SK-N-SH (cell line): ENCODE measurements at regions not wholly inside any gene's neighbourhood (a gene's known extent, or its start where the extent isn't known, plus 50 kb on each side); places are given as distances from the start of the nearest gene placed in this dataset.

Source experiments
- CTCF ChIA-PET: fragments of 300-600, 350-600 bp; formaldehyde crosslinking; extraction: SDS; loops from one replicate; lab custom pipeline; 2021; lab: Yijun Ruan, JAX
- POLR2A ChIA-PET: fragments of 350-600 bp; sonication (Branson Sonifier 250); formaldehyde crosslinking; extraction: SDS; loops from one replicate; lab custom pipeline; 2020; ENCODE audit warnings: antibody characterized with exemption, inconsistent platforms; lab: Yijun Ruan, JAX
- DNase-seq: peaks from one replicate; pipeline ENCODE4 v3.0.0; 2012
- H2AFZ ChIP-seq: fragments of 200-600 bp; sonication (generic); 2 replicates; pipeline ENCODE4 v1.8.1; 2016; ENCODE audit warnings: antibody characterized with exemption, mild to moderate bottlenecking, low read depth
- H3F3A ChIP-seq: fragments of 200-600 bp; sonication (generic); replicated peaks from 2 replicates; pipeline ENCODE3; 2016; ENCODE audit warnings: antibody characterized with exemption, mild to moderate bottlenecking; ENCODE audit not compliant: insufficient read depth
- H3K27ac ChIP-seq, 2 experiments: fragments of 200-500 bp in 1 of 2; fragments of 200-600 bp in 1 of 2; sonication (Bioruptor generic) in 1 of 2; sonication (generic), shearing (Covaris generic) in 1 of 2; 2 replicates each; pipeline versions ENCODE4 v1.5.1 to v1.6.1; 2014 to 2016; ENCODE audit warnings: low read depth in 2 of 2, inconsistent platforms in 1 of 2, low read length in 1 of 2, mild to moderate bottlenecking in 1 of 2, mixed read lengths in 1 of 2
- H3K27me3 ChIP-seq: fragments of 200-600 bp; sonication (generic), shearing (Covaris generic); 2 replicates; pipeline ENCODE4 v1.6.1; 2016; ENCODE audit warnings: mixed run types; ENCODE audit not compliant: insufficient read depth
- H3K36me3 ChIP-seq, 2 experiments: fragments of 200-500 bp in 1 of 2; fragments of 200-600 bp in 1 of 2; sonication (Bioruptor generic) in 1 of 2; sonication (generic) in 1 of 2; replicated peaks in 1 of 2; 2 replicates each; pipeline versions ENCODE3 to v1.5.1; 2014 to 2016; ENCODE audit warnings: low read length in 1 of 2, mild to moderate bottlenecking in 1 of 2; ENCODE audit not compliant: insufficient read depth in 2 of 2, control insufficient read depth in 1 of 2
- H3K4me1 ChIP-seq, 2 experiments: fragments of 200-500 bp in 1 of 2; fragments of 200-600 bp in 1 of 2; sonication (Bioruptor generic) in 1 of 2; sonication (generic), shearing (Covaris generic) in 1 of 2; 2 replicates each; pipeline versions ENCODE4 v1.5.1 to v1.6.1; 2014 to 2016; ENCODE audit warnings: low read depth in 1 of 2, low read length in 1 of 2, mixed run types in 1 of 2; ENCODE audit not compliant: insufficient read depth in 2 of 2, control insufficient read depth in 1 of 2
- H3K4me2 ChIP-seq: fragments of 200-600 bp; sonication (generic), shearing (Covaris generic); 2 replicates; pipeline ENCODE4 v1.6.1; 2017; ENCODE audit warnings: mixed run types
- H3K4me3 ChIP-seq, 2 experiments: fragments of 200-500 bp in 1 of 2; fragments of 200-600 bp in 1 of 2; sonication (Bioruptor generic) in 1 of 2; sonication (generic), shearing (Covaris generic) in 1 of 2; 2 replicates each; pipeline versions ENCODE4 v1.5.1 to v1.8.1; 2014 to 2016; ENCODE audit warnings: low read depth in 2 of 2, inconsistent platforms in 1 of 2, low read length in 1 of 2, mild to moderate bottlenecking in 1 of 2, mixed read lengths in 1 of 2, moderate library complexity in 1 of 2
- H3K79me2 ChIP-seq: fragments of 200-600 bp; sonication (generic); 2 replicates; pipeline ENCODE4 v1.8.1; 2017; ENCODE audit warnings: mild to moderate bottlenecking; ENCODE audit not compliant: insufficient read depth
- H3K9ac ChIP-seq: fragments of 200-600 bp; sonication (generic); 2 replicates; pipeline ENCODE4 v1.6.1; 2017; ENCODE audit warnings: mixed run types
- H3K9me2 ChIP-seq: fragments of 200-600 bp; sonication (generic); 2 replicates; pipeline ENCODE4 v1.6.1; 2017; ENCODE audit warnings: mixed run types
- H3K9me3 ChIP-seq: fragments of 200-600 bp; sonication (generic); 2 replicates; pipeline ENCODE4 v1.6.1; 2017; ENCODE audit warnings: mixed run types, mild to moderate bottlenecking, moderate library complexity
- H4K20me1 ChIP-seq: fragments of 200-600 bp; sonication (generic); 2 replicates; pipeline ENCODE4 v1.6.1; 2017; ENCODE audit warnings: mild to moderate bottlenecking, mixed run types; ENCODE audit not compliant: insufficient read depth
- EZH2phosphoT487 ChIP-seq: fragments of 200-600 bp; sonication (generic); IDR thresholded peaks from 2 replicates; pipeline ENCODE4 v1.6.1; 2017; ENCODE audit warnings: low read depth, mixed run types, mild to moderate bottlenecking, antibody characterized with exemption, moderate library complexity, borderline replicate concordance
- FOSL2 ChIP-seq: IDR thresholded peaks from 2 replicates; pipeline ENCODE4 v1.4.0; 2012; ENCODE audit warnings: low read depth, mild to moderate bottlenecking, moderate library complexity, borderline replicate concordance
- FOXM1 ChIP-seq: IDR thresholded peaks from 2 replicates; pipeline ENCODE4 v1.4.0; 2012; ENCODE audit warnings: low read depth, mild to moderate bottlenecking
- GABPA ChIP-seq: IDR thresholded peaks from 2 replicates; pipeline ENCODE4 v1.4.0; 2012; ENCODE audit warnings: low read depth, mild to moderate bottlenecking
- JUND ChIP-seq: IDR thresholded peaks from 2 replicates; pipeline ENCODE4 v1.4.0; 2012
- MXI1 ChIP-seq: IDR thresholded peaks from 2 replicates; pipeline ENCODE4 v1.6.1; 2012; ENCODE audit warnings: mild to moderate bottlenecking, low read depth, low read length, improper control_type of control experiment
- NRF1 ChIP-seq: IDR thresholded peaks from 2 replicates; pipeline ENCODE4 v1.6.1; 2012; ENCODE audit warnings: low read depth, mild to moderate bottlenecking, low read length
- POLR2AphosphoS5 ChIP-seq: IDR thresholded peaks from 2 replicates; pipeline ENCODE4 v1.6.1; 2012; ENCODE audit warnings: low read depth, low read length
- RCOR1 ChIP-seq: fragments of 150-350 bp; IDR thresholded peaks from 2 replicates; pipeline ENCODE4 v1.6.1; 2017; ENCODE audit warnings: antibody characterized with exemption, low read length
- RFX5 ChIP-seq: IDR thresholded peaks from 2 replicates; pipeline ENCODE4 v1.6.1; 2012; ENCODE audit warnings: mild to moderate bottlenecking, improper control_type of control experiment, low read length
- SMC3 ChIP-seq: IDR thresholded peaks from 2 replicates; pipeline ENCODE4 v1.6.1; 2012; ENCODE audit warnings: low read depth, low read length, improper control_type of control experiment
- TCF12 ChIP-seq: IDR thresholded peaks from 2 replicates; pipeline ENCODE4 v1.4.0; 2012
- YY1 ChIP-seq: IDR thresholded peaks from 2 replicates; pipeline ENCODE4 v1.4.0; 2012; ENCODE audit warnings: low read depth, mild to moderate bottlenecking
- WGBS: methylation state at CpG from one replicate; pipeline ENCODE4 v1.1.6; 2017; ENCODE audit warnings: low lambda C conversion rate; 5-methylcytosine and 5-hydroxymethylcytosine counted together
- TF ChIP-seq, protein P1 (sequence below): fragments of 150-350 bp; IDR thresholded peaks from 2 replicates; pipeline ENCODE4 v1.6.1; 2016; ENCODE audit warnings: mild to moderate bottlenecking, low read depth, low read length
- TF ChIP-seq, protein P2 (sequence below): IDR thresholded peaks from 2 replicates; pipeline ENCODE4 v1.4.0; 2012; ENCODE audit warnings: low read depth, borderline replicate concordance
- TF ChIP-seq, protein P3 (sequence below): fragments of 200-600 bp; sonication (generic); IDR thresholded peaks from 2 replicates; pipeline ENCODE4 v1.6.1; 2017; ENCODE audit warnings: antibody characterized with exemption, mild to moderate bottlenecking, moderate library complexity
- TF ChIP-seq, protein P4 (sequence below): IDR thresholded peaks from 2 replicates; pipeline ENCODE4; 2012
- TF ChIP-seq, protein P5 (sequence below): fragments of 150-350 bp; IDR thresholded peaks from 2 replicates; pipeline ENCODE4 v1.6.1; 2017; ENCODE audit warnings: antibody characterized with exemption, low read length, low read depth, borderline replicate concordance
- TF ChIP-seq, protein P6 (sequence below): IDR thresholded peaks from 2 replicates; pipeline ENCODE4 v1.6.1; 2012; ENCODE audit warnings: mild to moderate bottlenecking, low read depth, low read length, moderate library complexity

DNA sequence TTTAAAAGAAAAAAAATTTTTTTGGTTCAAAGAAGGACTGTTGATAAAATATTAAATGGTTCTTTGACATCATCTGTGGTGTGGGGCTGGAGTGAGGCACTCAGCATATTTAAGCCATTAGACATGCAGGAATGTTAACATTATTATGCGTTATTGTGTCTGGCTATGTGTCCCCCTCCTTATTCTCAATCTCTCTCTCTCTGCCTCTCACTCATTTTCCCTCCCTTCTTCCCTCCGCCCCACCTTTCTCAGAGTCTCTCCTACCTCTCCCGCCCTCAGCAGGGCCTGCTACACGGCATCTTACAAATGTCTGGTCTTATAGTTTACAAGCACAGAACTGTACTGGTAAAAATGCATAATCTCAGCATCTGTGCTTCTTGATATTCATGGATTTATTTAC is 287.8 kb upstream of the TMEM161B start:
- Histone ChIP-seq H3K4me3 (no peak overlapping the region), H3K79me2 (no peaks in the 10 kb centered on the region), H3K27ac (no peak overlapping the region), H4K20me1 (no peaks in the 10 kb centered on the region), H3K36me3 (no peaks in the 10 kb centered on the region), H3K27me3 (peaks cover 11% of the 10 kb centered on the region; the same call in 1 of the 2 replicates), H3K9me3 (no peaks in the 10 kb centered on the region), H3K4me1 (no peaks in the 10 kb centered on the region), H2AFZ (no peak overlapping the region), H3K9me2 (no peaks in the 10 kb centered on the region), H3F3A (no peaks in the 10 kb centered on the region), H3K9ac (no peak overlapping the region), H3K4me2 (no peak overlapping the region)
- CTCF ChIA-PET: no interaction called here
- DNase-seq: no peak
- POLR2A ChIA-PET: no interaction called here
- TF ChIP-seq POLR2AphosphoS5 (no peak), FOXM1 (no peak), JUND (no peak), YY1 (no peak)
- TF ChIP-seq, protein P1, sequence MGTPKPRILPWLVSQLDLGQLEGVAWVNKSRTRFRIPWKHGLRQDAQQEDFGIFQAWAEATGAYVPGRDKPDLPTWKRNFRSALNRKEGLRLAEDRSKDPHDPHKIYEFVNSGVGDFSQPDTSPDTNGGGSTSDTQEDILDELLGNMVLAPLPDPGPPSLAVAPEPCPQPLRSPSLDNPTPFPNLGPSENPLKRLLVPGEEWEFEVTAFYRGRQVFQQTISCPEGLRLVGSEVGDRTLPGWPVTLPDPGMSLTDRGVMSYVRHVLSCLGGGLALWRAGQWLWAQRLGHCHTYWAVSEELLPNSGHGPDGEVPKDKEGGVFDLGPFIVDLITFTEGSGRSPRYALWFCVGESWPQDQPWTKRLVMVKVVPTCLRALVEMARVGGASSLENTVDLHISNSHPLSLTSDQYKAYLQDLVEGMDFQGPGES: no peak
- TF ChIP-seq, protein P2, sequence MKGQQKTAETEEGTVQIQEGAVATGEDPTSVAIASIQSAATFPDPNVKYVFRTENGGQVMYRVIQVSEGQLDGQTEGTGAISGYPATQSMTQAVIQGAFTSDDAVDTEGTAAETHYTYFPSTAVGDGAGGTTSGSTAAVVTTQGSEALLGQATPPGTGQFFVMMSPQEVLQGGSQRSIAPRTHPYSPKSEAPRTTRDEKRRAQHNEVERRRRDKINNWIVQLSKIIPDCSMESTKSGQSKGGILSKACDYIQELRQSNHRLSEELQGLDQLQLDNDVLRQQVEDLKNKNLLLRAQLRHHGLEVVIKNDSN: no peak
- 11% methylated on average over 4 of the region's 4 CpGs for WGBS

DNA sequence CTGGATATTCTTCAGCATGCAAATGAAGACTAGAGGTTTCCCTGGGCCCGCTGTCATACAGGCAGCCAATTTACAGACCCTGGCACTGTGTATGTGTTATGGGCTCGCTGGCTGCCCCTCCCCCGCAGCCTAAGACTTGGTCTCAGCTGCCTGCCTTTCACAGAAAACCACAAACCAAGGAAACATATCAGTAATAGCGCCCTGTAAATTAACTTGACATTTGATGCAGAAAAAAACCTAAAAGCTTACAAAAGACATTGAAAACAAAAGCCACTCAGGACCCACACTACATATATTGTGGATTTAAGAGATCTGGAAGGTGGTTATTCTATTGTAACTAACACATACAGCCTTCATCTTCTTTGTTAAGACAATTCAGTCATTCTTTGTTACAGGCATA is 287.0 kb upstream of the TMEM161B start:
- CTCF ChIA-PET: no interaction called here
- Histone ChIP-seq H2AFZ (no peak overlapping the region), H3K4me3 (no peak overlapping the region)

More for the DNA sequence above, 287.0 kb upstream of the TMEM161B start:
- Histone ChIP-seq H3K36me3 (no peaks in the 10 kb centered on the region), H3K27me3 (peaks cover 11% of the 10 kb centered on the region; the same call in 1 of the 2 replicates), H3F3A (no peaks in the 10 kb centered on the region), H3K79me2 (no peaks in the 10 kb centered on the region), H3K4me1 (no peaks in the 10 kb centered on the region), H3K9ac (no peak overlapping the region), H3K27ac (no peak overlapping the region), H3K9me3 (no peaks in the 10 kb centered on the region), H3K4me2 (no peak overlapping the region), H4K20me1 (no peaks in the 10 kb centered on the region), H3K9me2 (no peaks in the 10 kb centered on the region)
- POLR2A ChIA-PET: no interaction called here
- DNase-seq: no peak
- no peak for TF ChIP-seq NRF1
- TF ChIP-seq FOXM1: no peak
- no peak for TF ChIP-seq MXI1
- no peak for TF ChIP-seq YY1
- TF ChIP-seq, protein P3, sequence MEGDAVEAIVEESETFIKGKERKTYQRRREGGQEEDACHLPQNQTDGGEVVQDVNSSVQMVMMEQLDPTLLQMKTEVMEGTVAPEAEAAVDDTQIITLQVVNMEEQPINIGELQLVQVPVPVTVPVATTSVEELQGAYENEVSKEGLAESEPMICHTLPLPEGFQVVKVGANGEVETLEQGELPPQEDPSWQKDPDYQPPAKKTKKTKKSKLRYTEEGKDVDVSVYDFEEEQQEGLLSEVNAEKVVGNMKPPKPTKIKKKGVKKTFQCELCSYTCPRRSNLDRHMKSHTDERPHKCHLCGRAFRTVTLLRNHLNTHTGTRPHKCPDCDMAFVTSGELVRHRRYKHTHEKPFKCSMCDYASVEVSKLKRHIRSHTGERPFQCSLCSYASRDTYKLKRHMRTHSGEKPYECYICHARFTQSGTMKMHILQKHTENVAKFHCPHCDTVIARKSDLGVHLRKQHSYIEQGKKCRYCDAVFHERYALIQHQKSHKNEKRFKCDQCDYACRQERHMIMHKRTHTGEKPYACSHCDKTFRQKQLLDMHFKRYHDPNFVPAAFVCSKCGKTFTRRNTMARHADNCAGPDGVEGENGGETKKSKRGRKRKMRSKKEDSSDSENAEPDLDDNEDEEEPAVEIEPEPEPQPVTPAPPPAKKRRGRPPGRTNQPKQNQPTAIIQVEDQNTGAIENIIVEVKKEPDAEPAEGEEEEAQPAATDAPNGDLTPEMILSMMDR: no peak
- no peak for TF ChIP-seq FOSL2
- TF ChIP-seq, protein P4, sequence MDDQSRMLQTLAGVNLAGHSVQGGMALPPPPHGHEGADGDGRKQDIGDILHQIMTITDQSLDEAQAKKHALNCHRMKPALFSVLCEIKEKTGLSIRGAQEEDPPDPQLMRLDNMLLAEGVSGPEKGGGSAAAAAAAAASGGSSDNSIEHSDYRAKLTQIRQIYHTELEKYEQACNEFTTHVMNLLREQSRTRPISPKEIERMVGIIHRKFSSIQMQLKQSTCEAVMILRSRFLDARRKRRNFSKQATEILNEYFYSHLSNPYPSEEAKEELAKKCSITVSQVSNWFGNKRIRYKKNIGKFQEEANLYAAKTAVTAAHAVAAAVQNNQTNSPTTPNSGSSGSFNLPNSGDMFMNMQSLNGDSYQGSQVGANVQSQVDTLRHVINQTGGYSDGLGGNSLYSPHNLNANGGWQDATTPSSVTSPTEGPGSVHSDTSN: no peak
- no peak for TF ChIP-seq SMC3
- TF ChIP-seq, protein P5, sequence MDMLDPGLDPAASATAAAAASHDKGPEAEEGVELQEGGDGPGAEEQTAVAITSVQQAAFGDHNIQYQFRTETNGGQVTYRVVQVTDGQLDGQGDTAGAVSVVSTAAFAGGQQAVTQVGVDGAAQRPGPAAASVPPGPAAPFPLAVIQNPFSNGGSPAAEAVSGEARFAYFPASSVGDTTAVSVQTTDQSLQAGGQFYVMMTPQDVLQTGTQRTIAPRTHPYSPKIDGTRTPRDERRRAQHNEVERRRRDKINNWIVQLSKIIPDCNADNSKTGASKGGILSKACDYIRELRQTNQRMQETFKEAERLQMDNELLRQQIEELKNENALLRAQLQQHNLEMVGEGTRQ: no peak
- no peak for TF ChIP-seq JUND
- TF ChIP-seq RFX5: no peak
- TF ChIP-seq, protein P6, sequence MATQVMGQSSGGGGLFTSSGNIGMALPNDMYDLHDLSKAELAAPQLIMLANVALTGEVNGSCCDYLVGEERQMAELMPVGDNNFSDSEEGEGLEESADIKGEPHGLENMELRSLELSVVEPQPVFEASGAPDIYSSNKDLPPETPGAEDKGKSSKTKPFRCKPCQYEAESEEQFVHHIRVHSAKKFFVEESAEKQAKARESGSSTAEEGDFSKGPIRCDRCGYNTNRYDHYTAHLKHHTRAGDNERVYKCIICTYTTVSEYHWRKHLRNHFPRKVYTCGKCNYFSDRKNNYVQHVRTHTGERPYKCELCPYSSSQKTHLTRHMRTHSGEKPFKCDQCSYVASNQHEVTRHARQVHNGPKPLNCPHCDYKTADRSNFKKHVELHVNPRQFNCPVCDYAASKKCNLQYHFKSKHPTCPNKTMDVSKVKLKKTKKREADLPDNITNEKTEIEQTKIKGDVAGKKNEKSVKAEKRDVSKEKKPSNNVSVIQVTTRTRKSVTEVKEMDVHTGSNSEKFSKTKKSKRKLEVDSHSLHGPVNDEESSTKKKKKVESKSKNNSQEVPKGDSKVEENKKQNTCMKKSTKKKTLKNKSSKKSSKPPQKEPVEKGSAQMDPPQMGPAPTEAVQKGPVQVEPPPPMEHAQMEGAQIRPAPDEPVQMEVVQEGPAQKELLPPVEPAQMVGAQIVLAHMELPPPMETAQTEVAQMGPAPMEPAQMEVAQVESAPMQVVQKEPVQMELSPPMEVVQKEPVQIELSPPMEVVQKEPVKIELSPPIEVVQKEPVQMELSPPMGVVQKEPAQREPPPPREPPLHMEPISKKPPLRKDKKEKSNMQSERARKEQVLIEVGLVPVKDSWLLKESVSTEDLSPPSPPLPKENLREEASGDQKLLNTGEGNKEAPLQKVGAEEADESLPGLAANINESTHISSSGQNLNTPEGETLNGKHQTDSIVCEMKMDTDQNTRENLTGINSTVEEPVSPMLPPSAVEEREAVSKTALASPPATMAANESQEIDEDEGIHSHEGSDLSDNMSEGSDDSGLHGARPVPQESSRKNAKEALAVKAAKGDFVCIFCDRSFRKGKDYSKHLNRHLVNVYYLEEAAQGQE: no peak
- no peak for TF ChIP-seq EZH2phosphoT487
- no peak for TF ChIP-seq TCF12
- no peak for TF ChIP-seq GABPA
- TF ChIP-seq RCOR1: no peak
- WGBS: 3% methylated on average over 4 of the region's 4 CpGs
